HepG2 (cell line): ENCODE measurements at regions not wholly inside any gene's neighbourhood (a gene's known extent, or its start where the extent isn't known, plus 50 kb on each side); places are given as distances from the start of the nearest gene placed in this dataset.

Experiments
- ATAC-seq: fragments of 200-7000 bp; cut with Tn5 transposase; 3 replicates; pipeline ENCODE4 v1.9.1; 2020; ENCODE audit warnings: mild to moderate bottlenecking, moderate library complexity
- BruUV-seq: library from RNA; stranded (reverse); fragments of 400-500 nt; replicated peaks from 2 replicates; lab custom pipeline; 2021; lab: Mats Ljungman, UMichigan
- CTCF ChIA-PET: fragments of 300-600 bp; formaldehyde crosslinking; extraction: SDS; loops from one replicate; lab custom pipeline; 2021; ENCODE audit warnings: low total read pairs, inconsistent platforms, low intra/inter-chr PET ratio; lab: Yijun Ruan, JAX
- POLR2A ChIA-PET: fragments of 350-600 bp; sonication (Branson Sonifier 250); formaldehyde crosslinking; loops from one replicate; lab custom pipeline; 2020; ENCODE audit warnings: antibody characterized with exemption, inconsistent platforms; lab: Yijun Ruan, JAX
- DNase-seq: peaks from one replicate; pipeline ENCODE4 v3.0.0-alpha.2; 2015; ENCODE audit warnings: low spot score
- FAIRE-seq: peaks from 3 replicates; lab custom pipeline; 2011; peaks lifted over from hg19 to GRCh38; lab: Jason Lieb, UNC
- H2AFZ ChIP-seq: one replicate; pipeline ENCODE4 v1.6.1; 2011; ENCODE audit warnings: low read length, inconsistent platforms
- H3K27ac ChIP-seq: fragments of 300-600 bp; 3 replicates; pipeline ENCODE4 v1.8.0; 2011; ENCODE audit warnings: mixed run types, mild to moderate bottlenecking, mixed read lengths, low read length, inconsistent platforms; ENCODE audit not compliant: insufficient read depth; ENCODE audit errors: extremely low read length
- H3K27me3 ChIP-seq, 2 experiments: fragments of 200-600 bp in 1 of 2; 2 replicates in 1 of 2; 3 replicates in 1 of 2; pipeline versions ENCODE4 v1.6.0 to v1.8.0; 2011; ENCODE audit warnings: low read length in 2 of 2, mild to moderate bottlenecking in 2 of 2, moderate library complexity in 2 of 2, inconsistent platforms in 1 of 2; ENCODE audit not compliant: insufficient read depth in 2 of 2, control insufficient read depth in 1 of 2
- H3K36me3 ChIP-seq, 2 experiments: fragments of 200-600 bp in 1 of 2; replicated peaks in 1 of 2; 2 replicates in 1 of 2; 3 replicates in 1 of 2; pipeline versions ENCODE4 v1.5.1 to v1.8.0; 2011; ENCODE audit warnings: low read length in 2 of 2, inconsistent platforms in 1 of 2; ENCODE audit not compliant: insufficient read depth in 2 of 2, control insufficient read depth in 1 of 2
- H3K4me1 ChIP-seq: 2 replicates; pipeline ENCODE4 v1.5.1; 2012; ENCODE audit warnings: low read length, inconsistent platforms; ENCODE audit not compliant: insufficient read depth
- H3K4me2 ChIP-seq: 2 replicates; pipeline ENCODE4 v1.6.0; 2011; ENCODE audit warnings: low read depth, low read length, inconsistent platforms
- H3K4me3 ChIP-seq, 3 experiments: fragments of 200-600 bp in 1 of 3; sonication (generic), shearing (Covaris generic) in 1 of 3; replicated peaks in 1 of 3; 2 replicates each; pipeline ENCODE4 v1.5.1; 2011 to 2016; ENCODE audit warnings: low read length in 3 of 3, inconsistent platforms in 2 of 3, low read depth in 2 of 3, mild to moderate bottlenecking in 2 of 3, control low read depth in 1 of 3, mixed read lengths in 1 of 3; ENCODE audit not compliant: insufficient read depth in 1 of 3
- H3K79me2 ChIP-seq: one replicate; pipeline ENCODE4 v1.6.1; 2011; ENCODE audit warnings: low read length, inconsistent platforms; ENCODE audit not compliant: insufficient read depth
- H3K9ac ChIP-seq: 2 replicates; pipeline ENCODE4 v1.6.0; 2011; ENCODE audit warnings: mild to moderate bottlenecking, low read depth, low read length, inconsistent platforms; ENCODE audit not compliant: insufficient read depth
- H3K9me3 ChIP-seq: 2 replicates; pipeline ENCODE4 v1.5.1; 2012; ENCODE audit warnings: mild to moderate bottlenecking, low read length
- H4K20me1 ChIP-seq: 2 replicates; pipeline ENCODE4 v1.6.0; 2011; ENCODE audit warnings: inconsistent platforms, mild to moderate bottlenecking, low read length, moderate library complexity; ENCODE audit not compliant: insufficient read depth
- BRD4 ChIP-seq: sonication (generic); formaldehyde crosslinking; IDR thresholded peaks from 2 replicates; pipeline ENCODE4 v1.4.0; 2020; ENCODE audit warnings: missing genetic modification reagents
- CCAR2 ChIP-seq: fragments of 200-400 bp; formaldehyde crosslinking; optimal IDR thresholded peaks from 2 replicates; pipeline ENCODE3; 2018; ENCODE audit warnings: low read depth, mild to moderate bottlenecking, low read length, moderate library complexity
- CHD2 ChIP-seq: IDR thresholded peaks from 2 replicates; pipeline ENCODE4 v1.6.1; 2011; ENCODE audit warnings: low read depth, low read length, improper control_type of control experiment
- GTF3A ChIP-seq: sonication (generic); formaldehyde crosslinking; conservative IDR thresholded peaks from 2 replicates; pipeline ENCODE4 v1.4.0; 2020; ENCODE audit warnings: mild to moderate bottlenecking, missing genetic modification reagents
- HMG20B ChIP-seq: conservative IDR thresholded peaks from 2 replicates; pipeline ENCODE4 v1.6.1; 2016; ENCODE audit warnings: missing genetic modification reagents, missing compliant biosample characterization
- MLXIP ChIP-seq: sonication (generic); formaldehyde crosslinking; IDR thresholded peaks from 2 replicates; pipeline ENCODE4 v1.9.0; 2021; ENCODE audit warnings: missing genetic modification reagents, borderline replicate concordance
- MXD4 ChIP-seq: IDR thresholded peaks from 2 replicates; pipeline ENCODE4 v1.6.1; 2016; ENCODE audit warnings: mild to moderate bottlenecking, missing biosample characterization, missing genetic modification reagents
- MZF1 ChIP-seq: sonication (generic); formaldehyde crosslinking; IDR thresholded peaks from 2 replicates; pipeline ENCODE4 v1.8.1; 2023; ENCODE audit warnings: mild to moderate bottlenecking, missing genetic modification reagents, borderline replicate concordance
- NFRKB ChIP-seq: fragments of 450-650 bp; IDR thresholded peaks from 2 replicates; pipeline ENCODE4 v1.6.1; 2017
- SAFB2 ChIP-seq: sonication (generic); formaldehyde crosslinking; IDR thresholded peaks from 2 replicates; pipeline ENCODE4 v1.5.1; 2020; ENCODE audit warnings: missing genetic modification reagents, low read depth, mild to moderate bottlenecking, borderline replicate concordance
- SNRNP70 ChIP-seq: fragments of 200-400 bp; formaldehyde crosslinking; IDR thresholded peaks from 2 replicates; pipeline ENCODE4 v1.6.1; 2017; ENCODE audit warnings: mild to moderate bottlenecking, low read depth, low read length, moderate library complexity
- ZNF138 ChIP-seq: sonication (generic); formaldehyde crosslinking; IDR thresholded peaks from 2 replicates; pipeline ENCODE4 v1.5.0; 2020; ENCODE audit warnings: mild to moderate bottlenecking, low read depth, missing genetic modification reagents
- ZNF160 ChIP-seq: sonication (generic); formaldehyde crosslinking; IDR thresholded peaks from 2 replicates; pipeline ENCODE4 v1.8.0; 2022; ENCODE audit warnings: mild to moderate bottlenecking, inconsistent platforms, missing genetic modification reagents
- ZNF30 ChIP-seq: sonication (generic); formaldehyde crosslinking; IDR thresholded peaks from 2 replicates; pipeline ENCODE4 v1.5.0; 2020; ENCODE audit warnings: mild to moderate bottlenecking, missing genetic modification reagents
- ZNF441 ChIP-seq: sonication (generic); formaldehyde crosslinking; IDR thresholded peaks from 2 replicates; pipeline ENCODE4 v1.7.0; 2021; ENCODE audit warnings: missing genetic modification reagents, borderline replicate concordance
- ZNF510 ChIP-seq: sonication (generic); formaldehyde crosslinking; IDR thresholded peaks from 2 replicates; pipeline ENCODE4 v1.4.0; 2020; ENCODE audit warnings: low read depth, mild to moderate bottlenecking, missing genetic modification reagents
- ZNF672 ChIP-seq: sonication (generic); formaldehyde crosslinking; IDR thresholded peaks from 2 replicates; pipeline ENCODE4 v1.8.1; 2022; ENCODE audit warnings: missing genetic modification reagents
- WGBS: methylation state at CpG from one replicate; pipeline ENCODE4 v1.1.6; 2017; ENCODE audit warnings: low lambda C conversion rate; 5-methylcytosine and 5-hydroxymethylcytosine counted together
- in situ Hi-C: cut with HindIII; loops from 2 replicates; pipeline ENCODE4 v1.10.0; 2017; ENCODE audit warnings: low pct_unique_long_range_greater_than_20kb; ENCODE audit not compliant: extremely low pct_ligation_motif_present
- intact Hi-C: fragments of 100-400 bp; cut with micrococcal nuclease; formaldehyde crosslinking; loops from one replicate; pipeline ENCODE4 v1.10.0; 2022; ENCODE audit not compliant: unreplicated experiment
- TF ChIP-seq, protein P1 (sequence below): sonication (generic); formaldehyde crosslinking; IDR thresholded peaks from 2 replicates; pipeline ENCODE4 v1.8.0; 2022; ENCODE audit warnings: mild to moderate bottlenecking, missing genetic modification reagents, moderate library complexity

DNA sequence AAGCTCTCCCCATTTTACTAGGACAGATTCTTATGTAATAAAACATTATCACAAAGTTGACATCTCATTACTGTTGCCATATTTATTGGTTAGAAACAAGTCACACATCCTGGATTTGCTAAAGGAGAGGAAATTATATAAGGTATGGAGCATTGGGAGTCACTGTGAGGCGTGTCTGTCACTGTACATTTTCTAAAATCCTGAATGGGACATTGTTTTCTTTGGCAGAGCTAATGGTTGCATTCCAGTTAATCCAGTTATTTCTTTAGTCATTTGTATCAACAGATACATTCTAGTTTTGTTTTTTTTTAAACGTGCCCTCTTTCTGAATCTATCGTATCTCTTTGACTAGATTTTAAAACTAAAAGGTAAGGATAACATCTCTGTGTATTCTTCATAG, 70.2 kb upstream of the MITF start:
- H3K4me3 ChIP-seq = no peak overlapping the region
- H3K9ac ChIP-seq = no peak overlapping the region
- 3% methylated on average over 3 of the region's 3 CpGs for WGBS
- H4K20me1 ChIP-seq = no peaks in the 10 kb centered on the region
- no peaks in the 10 kb centered on the region for H3K4me1 ChIP-seq
- H3K4me2 ChIP-seq = no peak overlapping the region
- no TSS peak for BruUV-seq
- H3K27ac ChIP-seq = no peak overlapping the region
- intact Hi-C loops = no loop called here
- no peak overlapping the region for H2AFZ ChIP-seq
- H3K36me3 ChIP-seq = no peaks in the 10 kb centered on the region
- in situ Hi-C loops = loop anchor here (25.0 kb wide), 1 partner anchor 557 kb away; the partner anchor contains the start of gene LMOD3
- ChIA-PET POLR2A (no interaction called here), CTCF (no interaction called here)
- FAIRE-seq (no peak), DNase-seq (no peak), ATAC-seq (no peak)
- no peaks in the 10 kb centered on the region for H3K27me3 ChIP-seq
- TF ChIP-seq, protein P1, sequence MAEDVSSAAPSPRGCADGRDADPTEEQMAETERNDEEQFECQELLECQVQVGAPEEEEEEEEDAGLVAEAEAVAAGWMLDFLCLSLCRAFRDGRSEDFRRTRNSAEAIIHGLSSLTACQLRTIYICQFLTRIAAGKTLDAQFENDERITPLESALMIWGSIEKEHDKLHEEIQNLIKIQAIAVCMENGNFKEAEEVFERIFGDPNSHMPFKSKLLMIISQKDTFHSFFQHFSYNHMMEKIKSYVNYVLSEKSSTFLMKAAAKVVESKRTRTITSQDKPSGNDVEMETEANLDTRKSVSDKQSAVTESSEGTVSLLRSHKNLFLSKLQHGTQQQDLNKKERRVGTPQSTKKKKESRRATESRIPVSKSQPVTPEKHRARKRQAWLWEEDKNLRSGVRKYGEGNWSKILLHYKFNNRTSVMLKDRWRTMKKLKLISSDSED (CRISPR knock-in tag) = no peak
- TF ChIP-seq CCAR2 (no peak), ZNF672 (CRISPR knock-in tag) (no peak), ZNF138 (no peak), MXD4 (CRISPR knock-in tag) (no peak), HMG20B (CRISPR knock-in tag) (no peak), NFRKB (no peak), SNRNP70 (no peak), SAFB2 (no peak), ZNF441 (no peak), BRD4 (CRISPR knock-in tag) (no peak), ZNF510 (CRISPR knock-in tag) (no peak), MZF1 (CRISPR knock-in tag) (no peak), GTF3A (CRISPR knock-in tag) (no peak), ZNF160 (CRISPR knock-in tag) (no peak), CHD2 (no peak), ZNF30 (CRISPR knock-in tag) (no peak), MLXIP (CRISPR knock-in tag) (no peak)
- no peaks in the 10 kb centered on the region for H3K79me2 ChIP-seq
- no peaks in the 10 kb centered on the region for H3K9me3 ChIP-seq
